GM12878 (cell line): ENCODE measurements at regions not wholly inside any gene's neighbourhood (a gene's known extent, or its start where the extent isn't known, plus 50 kb on each side); places are given as distances from the start of the nearest gene placed in this dataset.

ENCODE experiments used
- ATAC-seq: fragments of 200-7000 bp; cut with Tn5 transposase; 3 replicates; pipeline ENCODE4 v1.9.1; 2020; ENCODE audit warnings: mild to moderate bottlenecking, moderate library complexity
- BruUV-seq: library from RNA; stranded (reverse); fragments of 400-500 nt; replicated peaks from 2 replicates; lab custom pipeline; 2021; lab: Mats Ljungman, UMichigan
- CTCF ChIA-PET: fragments of 300-600 bp; sonication (Branson Sonifier 250); formaldehyde crosslinking; extraction: SDS; loops from one replicate; lab custom pipeline; 2021; ENCODE audit warnings: inconsistent platforms; lab: Yijun Ruan, JAX
- POLR2A ChIA-PET: fragments of 350-600 bp; formaldehyde crosslinking; extraction: SDS; loops from one replicate; lab custom pipeline; 2021; ENCODE audit warnings: inconsistent platforms; lab: Charles Lee
- RAD21 ChIA-PET: fragments of 300-600 bp; sonication (Branson Sonifier 250); formaldehyde crosslinking; loops from one replicate; lab custom pipeline; 2023; ENCODE audit warnings: antibody characterized with exemption; ENCODE audit not compliant: unreplicated experiment; lab: Charles Lee
- SMC1A ChIA-PET: fragments of 300-600 bp; sonication (Branson Sonifier 250); formaldehyde crosslinking; loops from one replicate; lab custom pipeline; 2023; ENCODE audit not compliant: unreplicated experiment, uncharacterized antibody; lab: Charles Lee
- DNase-seq: peaks from one replicate; pipeline ENCODE4 v3.0.0-alpha.2; 2011; ENCODE audit warnings: low read depth, low spot score
- FAIRE-seq: peaks from 3 replicates; lab custom pipeline; 2011; peaks lifted over from hg19 to GRCh38; lab: Jason Lieb, UNC
- H2AFZ ChIP-seq: 2 replicates; pipeline ENCODE4 v1.6.0; 2011; ENCODE audit warnings: low read depth, low read length, control low read depth; ENCODE audit not compliant: control insufficient read depth
- H3K27ac ChIP-seq: 2 replicates; pipeline ENCODE4 v1.5.1; 2011; ENCODE audit warnings: control low read depth; ENCODE audit not compliant: control insufficient read depth, insufficient read depth
- H3K27me3 ChIP-seq, 2 experiments: replicated peaks in 1 of 2; 2 replicates each; pipeline versions ENCODE4 v1.6.0 to v1.6.1; 2011; ENCODE audit warnings: low read length in 1 of 2; ENCODE audit not compliant: control insufficient read depth in 2 of 2, insufficient read depth in 2 of 2
- H3K36me3 ChIP-seq, 2 experiments: 2 replicates each; pipeline ENCODE4 v1.5.1; 2011; ENCODE audit warnings: low read length in 1 of 2; ENCODE audit not compliant: control insufficient read depth in 2 of 2, insufficient read depth in 2 of 2
- H3K4me1 ChIP-seq: 2 replicates; pipeline ENCODE4 v1.6.1; 2011; ENCODE audit warnings: mild to moderate bottlenecking, low read length, moderate library complexity, mixed read lengths; ENCODE audit not compliant: control insufficient read depth, insufficient read depth
- H3K4me2 ChIP-seq: 2 replicates; pipeline ENCODE4 v1.6.0; 2011; ENCODE audit warnings: control low read depth; ENCODE audit not compliant: control insufficient read depth, insufficient read depth
- H3K4me3 ChIP-seq: fragments of 200-600 bp; sonication (generic); 2 replicates; pipeline ENCODE4 v1.5.1; 2016
- H3K79me2 ChIP-seq: 2 replicates; pipeline ENCODE4 v1.6.0; 2011; ENCODE audit warnings: low read length; ENCODE audit not compliant: control insufficient read depth, insufficient read depth
- H3K9ac ChIP-seq: 2 replicates; pipeline ENCODE4 v1.8.0; 2011; ENCODE audit warnings: low read length, control low read depth, mixed read lengths; ENCODE audit not compliant: control insufficient read depth, insufficient read depth
- H3K9me3 ChIP-seq: replicated peaks from 3 replicates; pipeline ENCODE4 v1.5.1; 2011; ENCODE audit warnings: mild to moderate bottlenecking, low read length; ENCODE audit not compliant: control insufficient read depth, insufficient read depth
- H4K20me1 ChIP-seq: 2 replicates; pipeline ENCODE4 v1.6.0; 2011; ENCODE audit not compliant: control insufficient read depth, insufficient read depth
- BHLHE40 ChIP-seq, 2 experiments: fragments of 450-650 bp in 1 of 2; IDR thresholded peaks; 2 replicates each; pipeline ENCODE4 v1.6.1; 2011 to 2017; ENCODE audit warnings: low read depth in 2 of 2, borderline replicate concordance in 1 of 2, improper control_type of control experiment in 1 of 2, low read length in 1 of 2, mild to moderate bottlenecking in 1 of 2
- EZH2 ChIP-seq: IDR thresholded peaks from 2 replicates; pipeline ENCODE4 v1.6.1; 2012; ENCODE audit warnings: low read depth, mild to moderate bottlenecking, control low read depth, inconsistent platforms, low read length, borderline replicate concordance; ENCODE audit not compliant: control insufficient read depth
- RCOR1 ChIP-seq: conservative IDR thresholded peaks from 2 replicates; pipeline ENCODE4 v1.6.1; 2012; ENCODE audit warnings: low read depth, low read length, improper control_type of control experiment
- SUZ12 ChIP-seq: fragments of 200-600 bp; sonication (generic); IDR thresholded peaks from one replicate; pipeline ENCODE4 v1.6.1; 2018; ENCODE audit warnings: antibody characterized with exemption, mild to moderate bottlenecking; ENCODE audit not compliant: unreplicated experiment
- WRNIP1 ChIP-seq: IDR thresholded peaks from 2 replicates; pipeline ENCODE4 v1.6.1; 2011; ENCODE audit warnings: low read depth, low read length, improper control_type of control experiment, borderline replicate concordance
- ZNF384 ChIP-seq: IDR thresholded peaks from 2 replicates; pipeline ENCODE4 v1.6.1; 2012; ENCODE audit warnings: low read depth, mild to moderate bottlenecking, low read length, improper control_type of control experiment, borderline replicate concordance
- WGBS: methylation state at CpG from one replicate; pipeline ENCODE4 v1.1.6; 2016; ENCODE audit warnings: low lambda C conversion rate; ENCODE audit not compliant: insufficient replicate concordance, insufficient coverage; ENCODE audit errors: missing lambda C conversion rate; 5-methylcytosine and 5-hydroxymethylcytosine counted together
- in situ Hi-C: fragments of 300-500 bp; cut with MboI; formaldehyde crosslinking; loops from 9 replicates; pipeline ENCODE4 v1.14.3; 2018; ENCODE audit warnings: mixed read lengths
- intact Hi-C: fragments of 100-400 bp; cut with micrococcal nuclease; formaldehyde crosslinking; loops from one replicate; pipeline ENCODE4 v1.14.2; 2022; ENCODE audit not compliant: unreplicated experiment
- TF ChIP-seq, protein P1 (sequence below): fragments of 450-650 bp; IDR thresholded peaks from 2 replicates; pipeline ENCODE4 v1.6.1; 2017; ENCODE audit warnings: mild to moderate bottlenecking
- TF ChIP-seq, protein P2 (sequence below): IDR thresholded peaks from 2 replicates; pipeline ENCODE4 v1.6.1; 2012; ENCODE audit warnings: mild to moderate bottlenecking, low read depth, low read length
- TF ChIP-seq, protein P3 (sequence below): IDR thresholded peaks from 2 replicates; pipeline ENCODE4 v1.6.1; 2012; ENCODE audit warnings: improper control_type of control experiment, low read depth, low read length; ENCODE audit not compliant: insufficient replicate concordance
- TF ChIP-seq, protein P4 (sequence below): fragments of 450-650 bp; IDR thresholded peaks from 2 replicates; pipeline ENCODE4 v1.6.1; 2017; ENCODE audit warnings: low read depth, mild to moderate bottlenecking, moderate library complexity

DNA sequence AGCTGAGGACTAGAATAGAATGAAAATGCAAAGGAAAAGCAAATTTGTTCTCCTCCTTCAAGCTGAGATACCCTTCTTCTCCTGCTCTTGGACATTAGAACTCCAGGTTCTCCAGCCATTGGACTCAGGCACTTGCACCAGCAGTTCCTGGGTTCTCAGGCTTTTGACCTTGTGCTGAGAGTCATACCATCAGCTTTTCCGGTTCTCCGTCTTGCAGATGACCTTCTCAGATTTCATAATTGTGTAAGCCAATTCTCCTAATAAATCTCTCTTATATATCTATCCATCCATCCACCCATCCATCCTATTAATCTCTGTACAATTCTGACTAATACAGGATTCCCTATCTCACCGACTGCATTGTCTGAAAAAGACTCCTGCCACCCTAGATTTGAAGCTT lies 108.3 kb downstream of the AHR start:
- H3K4me1 ChIP-seq = peaks cover 14% of the 10 kb centered on the region
- no peaks in the 10 kb centered on the region for H3K27me3 ChIP-seq
- DNase-seq = no peak
- ChIA-PET SMC1A (interaction anchor here (0.5 to 1.6 kb wide), 9 partner anchors 11 to 900 kb away, joined by 3 to 7 read pairs (median 3); no protein-coding TSS in a partner anchor), RAD21 (interaction anchor here (1.8 kb wide), 1 partner anchor 104 kb away, joined by 6 read pairs; no protein-coding TSS in a partner anchor), POLR2A (no interaction called here), CTCF (interaction anchor here (0.6 to 0.9 kb wide), 2 partner anchors 104 to 884 kb away, joined by 3 to 4 read pairs; no protein-coding TSS in a partner anchor)
- no peaks in the 10 kb centered on the region for H3K36me3 ChIP-seq
- no TSS peak for BruUV-seq
- no peak for FAIRE-seq
- ATAC-seq = no peak
- H3K9ac ChIP-seq = no peak overlapping the region
- WGBS = 82% methylated on average over 3 of the region's 3 CpGs
- no peaks in the 10 kb centered on the region for H3K9me3 ChIP-seq
- H4K20me1 ChIP-seq = no peaks in the 10 kb centered on the region
- H3K79me2 ChIP-seq = no peaks in the 10 kb centered on the region
- intact Hi-C loops = loop anchor here (10.0 kb wide), 1 partner anchor 172 kb away; no protein-coding TSS in a partner anchor
- no peak overlapping the region for H3K4me3 ChIP-seq
- no peak overlapping the region for H2AFZ ChIP-seq
- H3K4me2 ChIP-seq = no peak overlapping the region
- in situ Hi-C loops = no loop called here
- no peak overlapping the region for H3K27ac ChIP-seq
- TF ChIP-seq, protein P1, sequence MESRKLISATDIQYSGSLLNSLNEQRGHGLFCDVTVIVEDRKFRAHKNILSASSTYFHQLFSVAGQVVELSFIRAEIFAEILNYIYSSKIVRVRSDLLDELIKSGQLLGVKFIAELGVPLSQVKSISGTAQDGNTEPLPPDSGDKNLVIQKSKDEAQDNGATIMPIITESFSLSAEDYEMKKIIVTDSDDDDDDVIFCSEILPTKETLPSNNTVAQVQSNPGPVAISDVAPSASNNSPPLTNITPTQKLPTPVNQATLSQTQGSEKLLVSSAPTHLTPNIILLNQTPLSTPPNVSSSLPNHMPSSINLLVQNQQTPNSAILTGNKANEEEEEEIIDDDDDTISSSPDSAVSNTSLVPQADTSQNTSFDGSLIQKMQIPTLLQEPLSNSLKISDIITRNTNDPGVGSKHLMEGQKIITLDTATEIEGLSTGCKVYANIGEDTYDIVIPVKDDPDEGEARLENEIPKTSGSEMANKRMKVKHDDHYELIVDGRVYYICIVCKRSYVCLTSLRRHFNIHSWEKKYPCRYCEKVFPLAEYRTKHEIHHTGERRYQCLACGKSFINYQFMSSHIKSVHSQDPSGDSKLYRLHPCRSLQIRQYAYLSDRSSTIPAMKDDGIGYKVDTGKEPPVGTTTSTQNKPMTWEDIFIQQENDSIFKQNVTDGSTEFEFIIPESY = no peak
- TF ChIP-seq RCOR1 (no peak), BHLHE40 (IDR thresholded peaks at IDR 0.05; ENCODE audit: borderline replicate concordance in 1 of 2, low read depth in 2 of 2, low read length in 1 of 2) (no peak), SUZ12 (no peak), ZNF384 (no peak), WRNIP1 (no peak), EZH2 (no peak)
- TF ChIP-seq, protein P2, sequence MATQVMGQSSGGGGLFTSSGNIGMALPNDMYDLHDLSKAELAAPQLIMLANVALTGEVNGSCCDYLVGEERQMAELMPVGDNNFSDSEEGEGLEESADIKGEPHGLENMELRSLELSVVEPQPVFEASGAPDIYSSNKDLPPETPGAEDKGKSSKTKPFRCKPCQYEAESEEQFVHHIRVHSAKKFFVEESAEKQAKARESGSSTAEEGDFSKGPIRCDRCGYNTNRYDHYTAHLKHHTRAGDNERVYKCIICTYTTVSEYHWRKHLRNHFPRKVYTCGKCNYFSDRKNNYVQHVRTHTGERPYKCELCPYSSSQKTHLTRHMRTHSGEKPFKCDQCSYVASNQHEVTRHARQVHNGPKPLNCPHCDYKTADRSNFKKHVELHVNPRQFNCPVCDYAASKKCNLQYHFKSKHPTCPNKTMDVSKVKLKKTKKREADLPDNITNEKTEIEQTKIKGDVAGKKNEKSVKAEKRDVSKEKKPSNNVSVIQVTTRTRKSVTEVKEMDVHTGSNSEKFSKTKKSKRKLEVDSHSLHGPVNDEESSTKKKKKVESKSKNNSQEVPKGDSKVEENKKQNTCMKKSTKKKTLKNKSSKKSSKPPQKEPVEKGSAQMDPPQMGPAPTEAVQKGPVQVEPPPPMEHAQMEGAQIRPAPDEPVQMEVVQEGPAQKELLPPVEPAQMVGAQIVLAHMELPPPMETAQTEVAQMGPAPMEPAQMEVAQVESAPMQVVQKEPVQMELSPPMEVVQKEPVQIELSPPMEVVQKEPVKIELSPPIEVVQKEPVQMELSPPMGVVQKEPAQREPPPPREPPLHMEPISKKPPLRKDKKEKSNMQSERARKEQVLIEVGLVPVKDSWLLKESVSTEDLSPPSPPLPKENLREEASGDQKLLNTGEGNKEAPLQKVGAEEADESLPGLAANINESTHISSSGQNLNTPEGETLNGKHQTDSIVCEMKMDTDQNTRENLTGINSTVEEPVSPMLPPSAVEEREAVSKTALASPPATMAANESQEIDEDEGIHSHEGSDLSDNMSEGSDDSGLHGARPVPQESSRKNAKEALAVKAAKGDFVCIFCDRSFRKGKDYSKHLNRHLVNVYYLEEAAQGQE = no peak
- TF ChIP-seq, protein P3, sequence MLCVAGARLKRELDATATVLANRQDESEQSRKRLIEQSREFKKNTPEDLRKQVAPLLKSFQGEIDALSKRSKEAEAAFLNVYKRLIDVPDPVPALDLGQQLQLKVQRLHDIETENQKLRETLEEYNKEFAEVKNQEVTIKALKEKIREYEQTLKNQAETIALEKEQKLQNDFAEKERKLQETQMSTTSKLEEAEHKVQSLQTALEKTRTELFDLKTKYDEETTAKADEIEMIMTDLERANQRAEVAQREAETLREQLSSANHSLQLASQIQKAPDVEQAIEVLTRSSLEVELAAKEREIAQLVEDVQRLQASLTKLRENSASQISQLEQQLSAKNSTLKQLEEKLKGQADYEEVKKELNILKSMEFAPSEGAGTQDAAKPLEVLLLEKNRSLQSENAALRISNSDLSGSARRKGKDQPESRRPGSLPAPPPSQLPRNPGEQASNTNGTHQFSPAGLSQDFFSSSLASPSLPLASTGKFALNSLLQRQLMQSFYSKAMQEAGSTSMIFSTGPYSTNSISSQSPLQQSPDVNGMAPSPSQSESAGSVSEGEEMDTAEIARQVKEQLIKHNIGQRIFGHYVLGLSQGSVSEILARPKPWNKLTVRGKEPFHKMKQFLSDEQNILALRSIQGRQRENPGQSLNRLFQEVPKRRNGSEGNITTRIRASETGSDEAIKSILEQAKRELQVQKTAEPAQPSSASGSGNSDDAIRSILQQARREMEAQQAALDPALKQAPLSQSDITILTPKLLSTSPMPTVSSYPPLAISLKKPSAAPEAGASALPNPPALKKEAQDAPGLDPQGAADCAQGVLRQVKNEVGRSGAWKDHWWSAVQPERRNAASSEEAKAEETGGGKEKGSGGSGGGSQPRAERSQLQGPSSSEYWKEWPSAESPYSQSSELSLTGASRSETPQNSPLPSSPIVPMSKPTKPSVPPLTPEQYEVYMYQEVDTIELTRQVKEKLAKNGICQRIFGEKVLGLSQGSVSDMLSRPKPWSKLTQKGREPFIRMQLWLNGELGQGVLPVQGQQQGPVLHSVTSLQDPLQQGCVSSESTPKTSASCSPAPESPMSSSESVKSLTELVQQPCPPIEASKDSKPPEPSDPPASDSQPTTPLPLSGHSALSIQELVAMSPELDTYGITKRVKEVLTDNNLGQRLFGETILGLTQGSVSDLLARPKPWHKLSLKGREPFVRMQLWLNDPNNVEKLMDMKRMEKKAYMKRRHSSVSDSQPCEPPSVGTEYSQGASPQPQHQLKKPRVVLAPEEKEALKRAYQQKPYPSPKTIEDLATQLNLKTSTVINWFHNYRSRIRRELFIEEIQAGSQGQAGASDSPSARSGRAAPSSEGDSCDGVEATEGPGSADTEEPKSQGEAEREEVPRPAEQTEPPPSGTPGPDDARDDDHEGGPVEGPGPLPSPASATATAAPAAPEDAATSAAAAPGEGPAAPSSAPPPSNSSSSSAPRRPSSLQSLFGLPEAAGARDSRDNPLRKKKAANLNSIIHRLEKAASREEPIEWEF = no peak
- TF ChIP-seq, protein P4, sequence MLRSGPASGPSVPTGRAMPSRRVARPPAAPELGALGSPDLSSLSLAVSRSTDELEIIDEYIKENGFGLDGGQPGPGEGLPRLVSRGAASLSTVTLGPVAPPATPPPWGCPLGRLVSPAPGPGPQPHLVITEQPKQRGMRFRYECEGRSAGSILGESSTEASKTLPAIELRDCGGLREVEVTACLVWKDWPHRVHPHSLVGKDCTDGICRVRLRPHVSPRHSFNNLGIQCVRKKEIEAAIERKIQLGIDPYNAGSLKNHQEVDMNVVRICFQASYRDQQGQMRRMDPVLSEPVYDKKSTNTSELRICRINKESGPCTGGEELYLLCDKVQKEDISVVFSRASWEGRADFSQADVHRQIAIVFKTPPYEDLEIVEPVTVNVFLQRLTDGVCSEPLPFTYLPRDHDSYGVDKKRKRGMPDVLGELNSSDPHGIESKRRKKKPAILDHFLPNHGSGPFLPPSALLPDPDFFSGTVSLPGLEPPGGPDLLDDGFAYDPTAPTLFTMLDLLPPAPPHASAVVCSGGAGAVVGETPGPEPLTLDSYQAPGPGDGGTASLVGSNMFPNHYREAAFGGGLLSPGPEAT = no peak
